Smooth muscle cell (in vitro differentiated cells): ENCODE measurements at regions not wholly inside any gene's neighbourhood (a gene's known extent, or its start where the extent isn't known, plus 50 kb on each side); places are given as distances from the start of the nearest gene placed in this dataset.

Experiments used
- DNase-seq: peaks from one replicate; lab custom pipeline; 2025; ENCODE audit not compliant: unreplicated experiment; lab: John Stamatoyannopoulos, UW
- H2AFZ ChIP-seq: fragments of 200-600 bp; sonication (generic); 2 replicates; pipeline ENCODE4 v1.6.0; 2016; ENCODE audit warnings: antibody characterized with exemption, low read depth, mild to moderate bottlenecking
- H3F3A ChIP-seq: fragments of 200-600 bp; sonication (generic); 2 replicates; pipeline ENCODE4 v1.6.0; 2017; ENCODE audit warnings: antibody characterized with exemption, low read depth
- H3K27ac ChIP-seq: fragments of 200-600 bp; sonication (generic); 2 replicates; pipeline ENCODE4 v1.5.1; 2016; ENCODE audit warnings: low read depth, mild to moderate bottlenecking
- H3K27me3 ChIP-seq: fragments of 200-600 bp; sonication (generic); 2 replicates; pipeline ENCODE4 v1.6.1; 2016; ENCODE audit warnings: low read depth, mild to moderate bottlenecking
- H3K36me3 ChIP-seq: fragments of 200-600 bp; sonication (generic); 2 replicates; pipeline ENCODE4 v1.5.1; 2016; ENCODE audit warnings: low read depth
- H3K4me1 ChIP-seq: fragments of 200-600 bp; sonication (generic); 2 replicates; pipeline ENCODE4 v1.5.1; 2016; ENCODE audit warnings: low read depth
- H3K4me2 ChIP-seq: fragments of 200-600 bp; sonication (generic); 2 replicates; pipeline ENCODE4 v1.6.0; 2016; ENCODE audit warnings: mild to moderate bottlenecking
- H3K4me3 ChIP-seq: fragments of 200-600 bp; sonication (generic); 2 replicates; pipeline ENCODE4 v1.5.1; 2016; ENCODE audit warnings: mild to moderate bottlenecking
- H3K79me2 ChIP-seq: fragments of 200-600 bp; sonication (generic); 2 replicates; pipeline ENCODE4 v1.6.0; 2016; ENCODE audit warnings: low read depth, mild to moderate bottlenecking
- H3K9ac ChIP-seq: fragments of 200-600 bp; sonication (generic); 2 replicates; pipeline ENCODE4 v1.6.0; 2016; ENCODE audit warnings: low read depth
- H3K9me3 ChIP-seq: fragments of 200-600 bp; sonication (generic); replicated peaks from 2 replicates; pipeline ENCODE4 v1.5.1; 2016; ENCODE audit warnings: low read depth
- H4K20me1 ChIP-seq: fragments of 200-600 bp; sonication (generic); 2 replicates; pipeline ENCODE4 v1.6.0; 2016; ENCODE audit warnings: low read depth
- WGBS: methylation state at CpG from one replicate; pipeline ENCODE4 v1.1.7; 2016; ENCODE audit warnings: low lambda C conversion rate; 5-methylcytosine and 5-hydroxymethylcytosine counted together
- TF ChIP-seq, protein P1 (sequence below): fragments of 200-600 bp; sonication (generic); IDR thresholded peaks from 2 replicates; pipeline ENCODE4 v1.5.1; 2017; ENCODE audit warnings: borderline replicate concordance, mild to moderate bottlenecking, antibody characterized with exemption; ENCODE audit not compliant: insufficient read depth, poor library complexity, severe bottlenecking

DNA sequence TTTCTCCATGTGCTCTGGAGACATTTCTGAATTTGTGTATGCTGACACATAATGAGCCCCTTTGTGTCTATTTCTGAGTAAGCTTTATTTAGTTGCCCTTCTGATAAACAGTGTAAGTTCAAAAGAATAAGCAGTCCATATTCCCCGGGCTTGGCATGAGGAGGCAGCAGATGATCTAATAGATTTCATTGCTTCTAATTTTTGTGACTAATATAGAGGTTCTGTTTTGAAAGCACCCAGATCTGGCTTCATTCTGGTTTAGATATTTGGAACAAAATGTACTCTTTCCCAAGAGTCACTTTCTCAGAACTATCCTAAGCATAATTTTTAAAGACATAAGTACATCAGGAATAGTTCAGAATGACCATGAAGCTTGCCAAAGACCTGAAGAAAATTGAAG, 290.9 kb downstream of the BTG1 start:
- H3K9ac ChIP-seq, result no peak overlapping the region
- H3K4me2 ChIP-seq, result no peak overlapping the region
- H4K20me1 ChIP-seq, result no peaks in the 10 kb centered on the region
- H3F3A ChIP-seq, result no peaks in the 10 kb centered on the region
- H3K4me3 ChIP-seq, result no peak overlapping the region
- no peak overlapping the region for H3K27ac ChIP-seq
- H2AFZ ChIP-seq, result no peak overlapping the region
- no peak for DNase-seq
- H3K4me1 ChIP-seq, result no peaks in the 10 kb centered on the region
- 15% methylated on average over 1 of the region's 1 CpG for WGBS
- no peaks in the 10 kb centered on the region for H3K9me3 ChIP-seq
- no peaks in the 10 kb centered on the region for H3K27me3 ChIP-seq
- H3K36me3 ChIP-seq, result no peaks in the 10 kb centered on the region
- no peaks in the 10 kb centered on the region for H3K79me2 ChIP-seq
- TF ChIP-seq, protein P1, sequence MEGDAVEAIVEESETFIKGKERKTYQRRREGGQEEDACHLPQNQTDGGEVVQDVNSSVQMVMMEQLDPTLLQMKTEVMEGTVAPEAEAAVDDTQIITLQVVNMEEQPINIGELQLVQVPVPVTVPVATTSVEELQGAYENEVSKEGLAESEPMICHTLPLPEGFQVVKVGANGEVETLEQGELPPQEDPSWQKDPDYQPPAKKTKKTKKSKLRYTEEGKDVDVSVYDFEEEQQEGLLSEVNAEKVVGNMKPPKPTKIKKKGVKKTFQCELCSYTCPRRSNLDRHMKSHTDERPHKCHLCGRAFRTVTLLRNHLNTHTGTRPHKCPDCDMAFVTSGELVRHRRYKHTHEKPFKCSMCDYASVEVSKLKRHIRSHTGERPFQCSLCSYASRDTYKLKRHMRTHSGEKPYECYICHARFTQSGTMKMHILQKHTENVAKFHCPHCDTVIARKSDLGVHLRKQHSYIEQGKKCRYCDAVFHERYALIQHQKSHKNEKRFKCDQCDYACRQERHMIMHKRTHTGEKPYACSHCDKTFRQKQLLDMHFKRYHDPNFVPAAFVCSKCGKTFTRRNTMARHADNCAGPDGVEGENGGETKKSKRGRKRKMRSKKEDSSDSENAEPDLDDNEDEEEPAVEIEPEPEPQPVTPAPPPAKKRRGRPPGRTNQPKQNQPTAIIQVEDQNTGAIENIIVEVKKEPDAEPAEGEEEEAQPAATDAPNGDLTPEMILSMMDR, result no peak

DNA sequence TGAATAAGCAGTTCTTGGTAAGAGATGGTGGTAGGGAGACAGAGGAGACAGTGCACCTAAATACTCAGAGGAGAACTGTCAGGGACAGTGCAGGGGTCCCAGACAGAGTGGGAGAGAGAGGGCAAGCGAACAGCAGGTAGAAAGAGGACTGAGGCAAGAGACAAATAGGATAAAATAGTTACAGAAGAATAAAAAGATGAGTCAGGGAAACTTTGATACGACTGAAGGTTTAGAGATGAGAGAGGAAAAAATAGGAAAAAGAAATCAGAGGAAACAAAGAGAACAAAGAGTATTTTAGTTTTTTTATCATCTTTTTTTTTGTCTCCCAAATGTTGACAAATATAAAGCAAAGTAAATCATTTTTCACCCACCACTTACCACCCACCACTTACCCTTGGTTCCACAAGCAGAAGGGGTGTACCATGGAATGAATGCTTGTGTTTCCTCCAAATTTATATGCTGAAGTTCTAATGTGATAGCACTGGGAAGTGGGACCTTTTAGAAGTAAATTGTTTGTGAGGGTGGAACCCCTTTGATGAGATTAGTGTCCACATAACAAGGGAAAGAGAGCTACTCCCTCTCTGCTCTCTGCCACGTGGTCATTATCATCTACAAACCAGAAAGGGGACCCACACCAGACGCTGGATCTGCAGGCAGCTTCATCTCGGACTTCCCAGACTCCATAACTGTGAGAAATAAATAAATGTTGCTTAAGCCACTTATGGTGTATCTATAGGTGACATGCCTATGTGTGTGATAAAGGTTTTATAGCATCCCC, 292.1 kb downstream of the BTG1 start:
- Histone ChIP-seq H3K4me1 (no peaks in the 10 kb centered on the region), H3K27ac (no peak overlapping the region), H4K20me1 (no peaks in the 10 kb centered on the region), H3F3A (no peaks in the 10 kb centered on the region), H2AFZ (no peak overlapping the region), H3K4me3 (no peak overlapping the region), H3K79me2 (no peaks in the 10 kb centered on the region), H3K36me3 (no peaks in the 10 kb centered on the region), H3K4me2 (no peak overlapping the region), H3K9me3 (no peaks in the 10 kb centered on the region), H3K27me3 (no peaks in the 10 kb centered on the region), H3K9ac (no peak overlapping the region)
- DNase-seq, result no peak
- TF ChIP-seq, protein P1, result no peak
- 59% methylated on average over 5 of the region's 5 CpGs for WGBS

DNA sequence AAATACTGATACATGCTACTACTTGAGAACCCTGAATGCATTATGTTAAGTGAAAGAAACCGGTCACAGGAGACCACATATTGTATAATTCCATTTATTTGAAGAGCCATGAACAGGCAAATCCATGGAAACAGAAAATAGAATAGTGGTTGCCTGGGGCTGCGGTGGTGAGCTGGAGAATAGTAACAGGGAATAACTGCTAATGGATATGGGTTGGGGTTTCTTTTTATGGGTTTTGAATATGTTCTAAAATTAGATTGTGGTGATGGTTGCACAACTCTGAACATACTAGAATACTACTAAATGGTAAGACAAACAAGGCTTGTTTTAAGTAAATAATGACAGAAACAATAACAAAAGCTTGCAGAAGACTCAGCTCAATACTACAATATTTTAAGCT, 293.0 kb downstream of the BTG1 start:
- H3K4me2 ChIP-seq, result no peak overlapping the region
- H3F3A ChIP-seq, result no peaks in the 10 kb centered on the region
- H3K4me1 ChIP-seq, result no peaks in the 10 kb centered on the region
- TF ChIP-seq, protein P1, result no peak
- no peaks in the 10 kb centered on the region for H3K9me3 ChIP-seq
- H3K36me3 ChIP-seq, result no peaks in the 10 kb centered on the region
- WGBS, result 81% methylated on average over 2 of the region's 2 CpGs
- H2AFZ ChIP-seq, result no peak overlapping the region
- DNase-seq, result no peak
- H3K27ac ChIP-seq, result no peak overlapping the region
- H3K4me3 ChIP-seq, result no peak overlapping the region
- H3K9ac ChIP-seq, result no peak overlapping the region
- H3K79me2 ChIP-seq, result no peaks in the 10 kb centered on the region
- H3K27me3 ChIP-seq, result no peaks in the 10 kb centered on the region
- H4K20me1 ChIP-seq, result no peaks in the 10 kb centered on the region
